Fibroblast of mammary gland (primary cell): ENCODE measurements at regions not wholly inside any gene's neighbourhood (a gene's known extent, or its start where the extent isn't known, plus 50 kb on each side); places are given as distances from the start of the nearest gene placed in this dataset.

ENCODE experiments used
- DNase-seq: peaks from one replicate; pipeline ENCODE4 v3.0.0-alpha.2; 2010; ENCODE audit warnings: low read depth
- H3K4me3 ChIP-seq: 2 replicates; pipeline ENCODE4 v1.5.1; 2011; ENCODE audit warnings: low read depth, mild to moderate bottlenecking, low read length, moderate library complexity; ENCODE audit not compliant: control insufficient read depth
- TF ChIP-seq, protein P1 (sequence below): conservative IDR thresholded peaks from 2 replicates; pipeline ENCODE4 v1.5.1; 2011; ENCODE audit warnings: low read depth, low read length, inconsistent platforms; ENCODE audit not compliant: control insufficient read depth, insufficient read depth

DNA sequence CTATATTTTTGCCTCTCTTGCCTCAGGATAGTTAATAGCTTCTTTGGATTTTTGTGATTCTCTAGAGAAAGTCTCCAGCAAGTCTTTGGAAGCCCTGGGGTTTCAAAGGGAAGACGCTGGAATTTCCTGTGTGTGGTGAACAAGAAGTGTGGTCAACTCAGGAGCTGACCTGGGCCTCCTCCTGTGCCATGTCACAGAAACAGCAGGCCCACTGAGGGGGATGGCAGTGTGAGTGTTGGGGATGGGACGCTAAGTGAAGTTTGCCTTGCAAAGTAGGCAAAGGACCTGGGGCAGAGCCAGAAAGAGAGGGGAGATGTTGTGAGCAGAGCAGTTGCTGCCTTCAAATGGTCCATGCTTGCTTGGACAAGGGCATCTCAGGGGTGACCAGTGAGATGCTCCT, 226.3 kb downstream of the DMRT2 start:
- TF ChIP-seq, protein P1, sequence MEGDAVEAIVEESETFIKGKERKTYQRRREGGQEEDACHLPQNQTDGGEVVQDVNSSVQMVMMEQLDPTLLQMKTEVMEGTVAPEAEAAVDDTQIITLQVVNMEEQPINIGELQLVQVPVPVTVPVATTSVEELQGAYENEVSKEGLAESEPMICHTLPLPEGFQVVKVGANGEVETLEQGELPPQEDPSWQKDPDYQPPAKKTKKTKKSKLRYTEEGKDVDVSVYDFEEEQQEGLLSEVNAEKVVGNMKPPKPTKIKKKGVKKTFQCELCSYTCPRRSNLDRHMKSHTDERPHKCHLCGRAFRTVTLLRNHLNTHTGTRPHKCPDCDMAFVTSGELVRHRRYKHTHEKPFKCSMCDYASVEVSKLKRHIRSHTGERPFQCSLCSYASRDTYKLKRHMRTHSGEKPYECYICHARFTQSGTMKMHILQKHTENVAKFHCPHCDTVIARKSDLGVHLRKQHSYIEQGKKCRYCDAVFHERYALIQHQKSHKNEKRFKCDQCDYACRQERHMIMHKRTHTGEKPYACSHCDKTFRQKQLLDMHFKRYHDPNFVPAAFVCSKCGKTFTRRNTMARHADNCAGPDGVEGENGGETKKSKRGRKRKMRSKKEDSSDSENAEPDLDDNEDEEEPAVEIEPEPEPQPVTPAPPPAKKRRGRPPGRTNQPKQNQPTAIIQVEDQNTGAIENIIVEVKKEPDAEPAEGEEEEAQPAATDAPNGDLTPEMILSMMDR = no peak
- no peak overlapping the region for H3K4me3 ChIP-seq
- no peak for DNase-seq

DNA sequence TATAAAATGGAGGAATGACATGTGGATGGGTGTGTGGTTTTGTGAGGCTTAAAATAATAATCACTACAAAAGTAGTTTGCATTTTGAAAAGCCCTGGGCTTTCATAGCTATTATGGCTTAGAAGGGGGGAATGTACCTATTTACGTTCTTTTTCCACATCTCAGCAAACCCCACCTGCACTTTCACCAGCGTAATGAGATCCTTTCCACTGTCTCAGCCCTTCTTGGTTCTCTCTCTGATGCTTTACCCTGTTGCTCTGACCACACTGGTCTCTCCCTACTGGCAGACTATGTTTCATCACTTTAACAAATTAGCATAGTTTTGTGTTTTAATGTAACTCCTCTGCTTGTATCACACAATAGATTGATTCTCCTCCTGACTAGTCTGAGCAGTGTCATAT, 234.6 kb downstream of the DMRT2 start:
- H3K4me3 ChIP-seq = no peak overlapping the region
- TF ChIP-seq, protein P1 = no peak
- no peak for DNase-seq

DNA sequence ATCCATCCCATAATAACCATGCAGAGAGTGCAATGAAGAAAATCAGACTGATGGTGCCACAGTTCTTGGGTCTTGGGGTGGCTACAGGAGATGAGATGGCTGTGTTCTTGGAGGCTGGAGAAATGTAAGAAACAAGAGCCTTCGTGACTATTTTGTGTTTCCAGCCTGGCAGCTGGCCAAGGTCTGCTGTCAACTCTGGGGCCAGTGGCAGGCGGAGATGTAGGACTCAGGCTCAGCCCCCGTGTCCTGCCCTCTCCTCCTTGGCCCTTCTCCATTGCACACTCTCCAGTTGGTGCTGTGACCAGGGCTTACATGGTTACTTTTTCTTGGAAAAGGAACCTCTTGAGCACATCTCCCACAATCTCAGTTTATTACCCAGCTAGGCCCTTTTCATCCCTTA, 235.4 kb downstream of the DMRT2 start:
- no peak overlapping the region for H3K4me3 ChIP-seq
- TF ChIP-seq, protein P1 = no peak
- DNase-seq = no peak

DNA sequence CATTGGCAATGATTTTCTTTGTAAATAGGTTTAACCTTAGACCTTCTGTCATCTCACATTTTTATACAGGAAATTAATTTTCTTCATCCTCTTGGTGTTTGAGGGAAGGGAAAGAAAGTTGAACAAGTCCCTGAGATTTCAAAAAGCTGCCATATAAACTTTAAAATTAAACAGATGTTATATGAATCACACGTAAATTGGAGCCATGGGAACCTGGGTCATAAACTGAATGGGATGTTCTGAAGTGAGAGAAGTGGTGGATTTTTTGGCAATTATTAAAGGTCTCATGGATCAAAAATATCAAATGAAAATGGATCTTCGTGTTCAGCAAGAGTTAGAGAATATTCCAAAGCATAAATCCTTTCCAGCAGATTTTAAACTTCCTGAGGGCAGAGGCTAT, 242.2 kb downstream of the DMRT2 start:
- no peak for DNase-seq
- TF ChIP-seq, protein P1 = no peak
- H3K4me3 ChIP-seq = no peak overlapping the region

DNA sequence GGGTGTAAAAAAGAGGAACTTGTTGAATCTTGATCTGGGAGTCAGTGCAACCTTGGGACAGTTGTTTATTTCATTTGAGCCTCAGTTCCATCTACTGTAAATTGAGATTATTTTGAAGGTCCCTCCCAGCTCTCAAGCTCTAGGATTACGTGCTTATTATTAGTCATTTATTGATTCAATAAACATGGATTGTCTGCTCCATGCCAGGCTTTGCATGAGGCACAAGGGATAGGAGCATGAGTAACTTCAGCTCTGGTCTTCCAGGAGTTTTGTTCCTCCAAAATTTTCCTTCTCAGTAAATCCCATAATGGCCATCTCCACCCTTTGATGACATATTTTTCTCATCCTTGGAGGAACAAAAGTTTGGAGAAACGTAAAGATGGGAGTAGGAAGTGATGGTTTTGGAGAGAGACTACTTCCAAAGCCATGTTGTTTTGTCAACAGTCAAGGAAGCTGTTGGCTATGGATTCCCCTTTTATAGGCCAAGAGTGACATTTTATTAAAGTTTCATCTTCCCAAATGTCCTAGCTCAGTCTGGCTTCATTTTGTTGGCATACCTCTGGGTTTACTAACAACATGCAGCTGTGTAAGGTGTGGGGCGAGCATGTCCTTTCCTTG, 244.6 kb downstream of the DMRT2 start:
- TF ChIP-seq, protein P1 = no peak
- DNase-seq = no peak
- H3K4me3 ChIP-seq = no peak overlapping the region

DNA sequence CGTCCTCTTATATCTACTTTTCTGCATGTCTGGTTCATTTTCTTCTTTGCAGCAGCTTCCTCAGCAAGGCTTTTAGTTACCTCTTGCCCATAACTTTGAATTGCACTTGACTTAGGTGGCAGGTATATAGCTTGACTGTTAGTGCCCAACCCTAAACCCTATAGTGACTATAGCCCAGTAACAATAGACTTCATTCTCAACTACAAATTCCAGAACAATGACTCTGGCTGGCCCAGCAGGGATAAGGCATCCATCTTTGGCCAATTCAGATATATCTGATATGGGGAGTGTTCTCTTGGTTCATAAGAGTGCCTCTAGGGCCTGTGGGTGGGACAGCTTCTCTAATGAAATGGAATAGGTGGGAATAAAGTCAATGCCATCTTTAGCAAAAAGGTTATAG, 246.2 kb downstream of the DMRT2 start:
- TF ChIP-seq, protein P1 = no peak
- H3K4me3 ChIP-seq = no peak overlapping the region
- no peak for DNase-seq

DNA sequence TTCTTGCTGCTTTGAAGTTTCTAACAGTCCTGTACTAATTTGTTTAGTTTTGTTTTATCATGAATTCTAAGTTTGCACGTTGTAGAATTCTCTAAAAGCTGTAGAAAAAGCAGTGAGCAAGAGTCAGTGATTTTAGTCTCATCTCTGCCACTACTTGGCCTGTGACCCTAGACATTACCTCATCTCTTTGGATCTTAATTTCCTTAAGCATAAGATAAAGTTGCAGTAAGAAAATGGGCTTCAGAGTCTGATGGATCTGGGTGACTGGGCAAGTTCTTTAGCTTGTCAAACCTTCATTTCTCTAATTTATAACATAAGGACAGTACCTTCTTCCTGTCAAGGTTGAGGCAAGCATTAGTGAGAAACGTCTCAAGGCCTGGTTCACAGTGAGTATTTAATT, 247.9 kb downstream of the DMRT2 start:
- DNase-seq = no peak
- TF ChIP-seq, protein P1 = no peak
- H3K4me3 ChIP-seq = no peak overlapping the region
